HepG2 (cell line): ENCODE measurements at regions not wholly inside any gene's neighbourhood (a gene's known extent, or its start where the extent isn't known, plus 50 kb on each side); places are given as distances from the start of the nearest gene placed in this dataset.

Source experiments
- ATAC-seq: fragments of 200-7000 bp; cut with Tn5 transposase; 3 replicates; pipeline ENCODE4 v1.9.1; 2020; ENCODE audit warnings: mild to moderate bottlenecking, moderate library complexity
- BruUV-seq: library from RNA; stranded (reverse); fragments of 400-500 nt; replicated peaks from 2 replicates; lab custom pipeline; 2021; lab: Mats Ljungman, UMichigan
- CTCF ChIA-PET: fragments of 300-600 bp; formaldehyde crosslinking; extraction: SDS; loops from one replicate; lab custom pipeline; 2021; ENCODE audit warnings: low total read pairs, inconsistent platforms, low intra/inter-chr PET ratio; lab: Yijun Ruan, JAX
- POLR2A ChIA-PET: fragments of 350-600 bp; sonication (Branson Sonifier 250); formaldehyde crosslinking; loops from one replicate; lab custom pipeline; 2020; ENCODE audit warnings: antibody characterized with exemption, inconsistent platforms; lab: Yijun Ruan, JAX
- DNase-seq: peaks from one replicate; pipeline ENCODE4 v3.0.0-alpha.2; 2015; ENCODE audit warnings: low spot score
- FAIRE-seq: peaks from 3 replicates; lab custom pipeline; 2011; peaks lifted over from hg19 to GRCh38; lab: Jason Lieb, UNC
- H2AFZ ChIP-seq: one replicate; pipeline ENCODE4 v1.6.1; 2011; ENCODE audit warnings: low read length, inconsistent platforms
- H3K27ac ChIP-seq: fragments of 300-600 bp; 3 replicates; pipeline ENCODE4 v1.8.0; 2011; ENCODE audit warnings: mixed run types, mild to moderate bottlenecking, mixed read lengths, low read length, inconsistent platforms; ENCODE audit not compliant: insufficient read depth; ENCODE audit errors: extremely low read length
- H3K27me3 ChIP-seq, 2 experiments: fragments of 200-600 bp in 1 of 2; 2 replicates in 1 of 2; 3 replicates in 1 of 2; pipeline versions ENCODE4 v1.6.0 to v1.8.0; 2011; ENCODE audit warnings: low read length in 2 of 2, mild to moderate bottlenecking in 2 of 2, moderate library complexity in 2 of 2, inconsistent platforms in 1 of 2; ENCODE audit not compliant: insufficient read depth in 2 of 2, control insufficient read depth in 1 of 2
- H3K36me3 ChIP-seq, 2 experiments: fragments of 200-600 bp in 1 of 2; replicated peaks in 1 of 2; 2 replicates in 1 of 2; 3 replicates in 1 of 2; pipeline versions ENCODE4 v1.5.1 to v1.8.0; 2011; ENCODE audit warnings: low read length in 2 of 2, inconsistent platforms in 1 of 2; ENCODE audit not compliant: insufficient read depth in 2 of 2, control insufficient read depth in 1 of 2
- H3K4me1 ChIP-seq: 2 replicates; pipeline ENCODE4 v1.5.1; 2012; ENCODE audit warnings: low read length, inconsistent platforms; ENCODE audit not compliant: insufficient read depth
- H3K4me2 ChIP-seq: 2 replicates; pipeline ENCODE4 v1.6.0; 2011; ENCODE audit warnings: low read depth, low read length, inconsistent platforms
- H3K4me3 ChIP-seq, 3 experiments: fragments of 200-600 bp in 1 of 3; sonication (generic), shearing (Covaris generic) in 1 of 3; replicated peaks in 1 of 3; 2 replicates each; pipeline ENCODE4 v1.5.1; 2011 to 2016; ENCODE audit warnings: low read length in 3 of 3, inconsistent platforms in 2 of 3, low read depth in 2 of 3, mild to moderate bottlenecking in 2 of 3, control low read depth in 1 of 3, mixed read lengths in 1 of 3; ENCODE audit not compliant: insufficient read depth in 1 of 3
- H3K79me2 ChIP-seq: one replicate; pipeline ENCODE4 v1.6.1; 2011; ENCODE audit warnings: low read length, inconsistent platforms; ENCODE audit not compliant: insufficient read depth
- H3K9ac ChIP-seq: 2 replicates; pipeline ENCODE4 v1.6.0; 2011; ENCODE audit warnings: mild to moderate bottlenecking, low read depth, low read length, inconsistent platforms; ENCODE audit not compliant: insufficient read depth
- H3K9me3 ChIP-seq: 2 replicates; pipeline ENCODE4 v1.5.1; 2012; ENCODE audit warnings: mild to moderate bottlenecking, low read length
- H4K20me1 ChIP-seq: 2 replicates; pipeline ENCODE4 v1.6.0; 2011; ENCODE audit warnings: inconsistent platforms, mild to moderate bottlenecking, low read length, moderate library complexity; ENCODE audit not compliant: insufficient read depth
- CTCF ChIP-seq: sonication (generic); formaldehyde crosslinking; IDR thresholded peaks from 2 replicates; pipeline ENCODE4 v1.5.0; 2020; ENCODE audit warnings: mild to moderate bottlenecking, missing genetic modification reagents, moderate library complexity
- DRAP1 ChIP-seq: IDR thresholded peaks from 2 replicates; pipeline ENCODE4 v1.6.1; 2016; ENCODE audit warnings: missing genetic modification reagents, missing compliant biosample characterization
- HNF1B ChIP-seq: sonication (generic); formaldehyde crosslinking; IDR thresholded peaks from 2 replicates; pipeline ENCODE4 v1.5.1; 2020; ENCODE audit warnings: mild to moderate bottlenecking, moderate library complexity, missing genetic modification reagents
- HOXA5 ChIP-seq: sonication (generic); formaldehyde crosslinking; IDR thresholded peaks from 2 replicates; pipeline ENCODE4 v1.4.0; 2020; ENCODE audit warnings: missing genetic modification reagents
- KAT2B ChIP-seq: fragments of 150-350 bp; IDR thresholded peaks from 2 replicates; pipeline ENCODE4 v1.6.1; 2014; ENCODE audit warnings: low read depth, low read length, borderline replicate concordance
- KAT7 ChIP-seq: IDR thresholded peaks from 2 replicates; pipeline ENCODE4 v1.6.1; 2018; ENCODE audit warnings: borderline replicate concordance, missing compliant biosample characterization
- LRRFIP1 ChIP-seq: sonication (generic); formaldehyde crosslinking; conservative IDR thresholded peaks from 2 replicates; pipeline ENCODE4 v1.4.0; 2020; ENCODE audit warnings: missing genetic modification reagents
- NCOA1 ChIP-seq: sonication (generic); formaldehyde crosslinking; IDR thresholded peaks from 2 replicates; pipeline ENCODE4 v1.9.0; 2021; ENCODE audit warnings: missing genetic modification reagents
- NFYB ChIP-seq: sonication (generic); formaldehyde crosslinking; IDR thresholded peaks from 2 replicates; pipeline ENCODE4 v1.4.0; 2020; ENCODE audit warnings: missing genetic modification reagents
- RARA ChIP-seq: IDR thresholded peaks from 2 replicates; pipeline ENCODE4 v1.6.1; 2016; ENCODE audit warnings: missing genetic modification reagents, missing compliant biosample characterization
- SAP130 ChIP-seq: IDR thresholded peaks from 2 replicates; pipeline ENCODE4 v1.6.1; 2016; ENCODE audit warnings: low read depth
- THYN1 ChIP-seq: sonication (generic); formaldehyde crosslinking; IDR thresholded peaks from 2 replicates; pipeline ENCODE4 v1.8.1; 2023; ENCODE audit warnings: low read depth, mild to moderate bottlenecking, moderate library complexity, missing genetic modification reagents, borderline replicate concordance
- ZNF513 ChIP-seq: sonication (generic); formaldehyde crosslinking; conservative IDR thresholded peaks from 2 replicates; pipeline ENCODE4 v1.5.0; 2020; ENCODE audit warnings: missing genetic modification reagents
- ZNF550 ChIP-seq: sonication (generic); formaldehyde crosslinking; IDR thresholded peaks from 2 replicates; pipeline ENCODE4 v1.4.0; 2020; ENCODE audit warnings: mild to moderate bottlenecking, missing genetic modification reagents, borderline replicate concordance
- ZNF556 ChIP-seq: sonication (generic); formaldehyde crosslinking; IDR thresholded peaks from 2 replicates; pipeline ENCODE4 v1.4.0; 2020; ENCODE audit warnings: mild to moderate bottlenecking, missing genetic modification reagents, borderline replicate concordance
- ZNF576 ChIP-seq: sonication (generic); formaldehyde crosslinking; IDR thresholded peaks from 2 replicates; pipeline ENCODE4 v1.4.0; 2020; ENCODE audit warnings: mild to moderate bottlenecking, missing genetic modification reagents
- ZNF776 ChIP-seq: sonication (generic); formaldehyde crosslinking; IDR thresholded peaks from 2 replicates; pipeline ENCODE4 v1.4.0; 2020; ENCODE audit warnings: mild to moderate bottlenecking, missing genetic modification reagents
- WGBS: methylation state at CpG from one replicate; pipeline ENCODE4 v1.1.6; 2017; ENCODE audit warnings: low lambda C conversion rate; 5-methylcytosine and 5-hydroxymethylcytosine counted together
- in situ Hi-C: cut with HindIII; loops from 2 replicates; pipeline ENCODE4 v1.10.0; 2017; ENCODE audit warnings: low pct_unique_long_range_greater_than_20kb; ENCODE audit not compliant: extremely low pct_ligation_motif_present
- intact Hi-C: fragments of 100-400 bp; cut with micrococcal nuclease; formaldehyde crosslinking; loops from one replicate; pipeline ENCODE4 v1.10.0; 2022; ENCODE audit not compliant: unreplicated experiment

- Histone ChIP-seq H3K27ac (no peak overlapping the region), H3K4me1 (no peaks in the 10 kb centered on the region), H3K4me2 (no peak overlapping the region), H2AFZ (no peak overlapping the region), H3K4me3 (no peak overlapping the region), H3K27me3 (no peaks in the 10 kb centered on the region; a peak in 2 of 5 replicates), H3K36me3 (no peaks in the 10 kb centered on the region), H3K9me3 (no peaks in the 10 kb centered on the region), H3K9ac (no peak overlapping the region), H3K79me2 (no peaks in the 10 kb centered on the region), H4K20me1 (no peaks in the 10 kb centered on the region)
- POLR2A ChIA-PET: no interaction called here
- intact Hi-C loops (no loop called here), in situ Hi-C loops (loop anchor here (25.0 kb wide), 1 partner anchor 99 kb away; no protein-coding TSS in a partner anchor)
- ATAC-seq (no peak), FAIRE-seq (no peak), DNase-seq (no peak)
- BruUV-seq: no TSS peak
- WGBS: 12% methylated on average over 5 of the region's 6 CpGs
- CTCF ChIA-PET: no interaction called here
- TF ChIP-seq ZNF550 (CRISPR knock-in tag) (no peak), NFYB (CRISPR knock-in tag) (no peak), KAT2B (no peak), THYN1 (CRISPR knock-in tag) (no peak), KAT7 (CRISPR knock-in tag) (no peak), ZNF556 (CRISPR knock-in tag) (no peak), ZNF576 (no peak), NCOA1 (no peak), DRAP1 (no peak), LRRFIP1 (CRISPR knock-in tag) (no peak), ZNF776 (no peak), HNF1B (CRISPR knock-in tag) (no peak), HOXA5 (CRISPR knock-in tag) (no peak), ZNF513 (CRISPR knock-in tag) (no peak), RARA (no peak), SAP130 (CRISPR knock-in tag) (no peak), CTCF (CRISPR knock-in tag) (no peak)
Measured at GRCh38 chr18:24986666-24987302, 365.2 kb downstream of the ZNF521 start.
